ENCODE measurements at regions not wholly inside any gene's neighbourhood (a gene's known extent, or its start where the extent isn't known, plus 50 kb on each side); places are given as distances from the start of the nearest gene placed in this dataset.

DNA sequence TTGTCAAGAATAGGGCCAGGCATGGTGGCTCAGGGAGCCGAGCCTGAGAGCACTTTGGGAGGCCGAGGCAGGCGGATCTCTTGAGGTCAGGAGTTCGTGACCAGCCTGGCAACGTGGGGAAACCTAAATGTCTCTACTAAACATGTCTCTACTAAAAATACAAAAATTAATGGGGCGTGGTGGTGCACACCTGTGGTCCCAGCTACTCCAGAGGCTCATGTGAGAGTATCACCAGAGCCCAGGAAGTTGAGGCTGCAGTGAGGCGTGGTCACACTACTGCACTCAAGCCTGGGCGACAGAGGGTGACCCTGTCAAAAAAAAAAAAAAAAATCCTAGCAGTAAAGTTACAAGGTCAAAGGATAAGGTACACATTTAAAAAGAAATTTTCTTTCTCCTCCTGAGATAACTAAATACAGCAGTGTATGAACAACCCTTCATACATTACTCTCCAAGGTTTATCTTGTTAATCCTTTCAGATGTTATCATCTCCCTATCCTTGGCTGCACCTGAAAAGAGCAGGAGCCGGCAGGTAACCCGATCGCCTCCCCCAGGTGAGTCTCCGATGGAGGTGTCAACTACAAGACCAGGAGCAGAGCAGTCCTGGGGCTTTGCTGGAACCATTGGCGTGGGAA lies 122.3 kb downstream of the GOSR1 start:
- TF ChIP-seq, protein P1, sequence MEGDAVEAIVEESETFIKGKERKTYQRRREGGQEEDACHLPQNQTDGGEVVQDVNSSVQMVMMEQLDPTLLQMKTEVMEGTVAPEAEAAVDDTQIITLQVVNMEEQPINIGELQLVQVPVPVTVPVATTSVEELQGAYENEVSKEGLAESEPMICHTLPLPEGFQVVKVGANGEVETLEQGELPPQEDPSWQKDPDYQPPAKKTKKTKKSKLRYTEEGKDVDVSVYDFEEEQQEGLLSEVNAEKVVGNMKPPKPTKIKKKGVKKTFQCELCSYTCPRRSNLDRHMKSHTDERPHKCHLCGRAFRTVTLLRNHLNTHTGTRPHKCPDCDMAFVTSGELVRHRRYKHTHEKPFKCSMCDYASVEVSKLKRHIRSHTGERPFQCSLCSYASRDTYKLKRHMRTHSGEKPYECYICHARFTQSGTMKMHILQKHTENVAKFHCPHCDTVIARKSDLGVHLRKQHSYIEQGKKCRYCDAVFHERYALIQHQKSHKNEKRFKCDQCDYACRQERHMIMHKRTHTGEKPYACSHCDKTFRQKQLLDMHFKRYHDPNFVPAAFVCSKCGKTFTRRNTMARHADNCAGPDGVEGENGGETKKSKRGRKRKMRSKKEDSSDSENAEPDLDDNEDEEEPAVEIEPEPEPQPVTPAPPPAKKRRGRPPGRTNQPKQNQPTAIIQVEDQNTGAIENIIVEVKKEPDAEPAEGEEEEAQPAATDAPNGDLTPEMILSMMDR (IDR thresholded peaks at IDR 0.05; ENCODE audit: low read depth, low read length): no peak
- TF ChIP-seq POLR2A (IDR thresholded peaks at IDR 0.05; ENCODE audit: extremely low read depth, insufficient read length) (no peak), MYC (IDR thresholded peaks at IDR 0.05; ENCODE audit: low read depth, low read length) (no peak)
- TF ChIP-seq, protein P2, sequence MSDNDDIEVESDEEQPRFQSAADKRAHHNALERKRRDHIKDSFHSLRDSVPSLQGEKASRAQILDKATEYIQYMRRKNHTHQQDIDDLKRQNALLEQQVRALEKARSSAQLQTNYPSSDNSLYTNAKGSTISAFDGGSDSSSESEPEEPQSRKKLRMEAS (IDR thresholded peaks at IDR 0.05; ENCODE audit: low read depth, low read length): no peak

Data from NB4 (cell line).